ENCODE measurements at regions not wholly inside any gene's neighbourhood (a gene's known extent, or its start where the extent isn't known, plus 50 kb on each side); places are given as distances from the start of the nearest gene placed in this dataset.

DNA sequence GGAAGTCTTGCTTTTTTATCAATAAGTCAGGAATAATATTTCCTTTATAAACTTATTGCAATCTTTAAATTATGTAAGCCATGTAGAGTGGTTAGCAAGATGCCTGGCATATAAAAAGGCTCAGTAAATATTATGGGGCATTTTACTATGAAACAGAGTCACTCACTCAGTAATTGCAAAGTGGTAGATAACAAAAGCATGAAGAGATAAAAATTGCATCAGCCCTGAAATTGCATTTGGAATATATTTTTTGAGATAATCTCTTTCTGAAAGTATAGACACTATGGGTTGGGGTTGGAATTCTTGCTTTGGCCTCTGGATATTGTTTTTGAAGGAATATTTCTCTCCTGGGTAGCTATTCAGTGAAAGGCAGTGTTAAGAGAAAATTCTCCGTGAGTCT, 188.6 kb downstream of the JRKL start:
- TF ChIP-seq, protein P1, sequence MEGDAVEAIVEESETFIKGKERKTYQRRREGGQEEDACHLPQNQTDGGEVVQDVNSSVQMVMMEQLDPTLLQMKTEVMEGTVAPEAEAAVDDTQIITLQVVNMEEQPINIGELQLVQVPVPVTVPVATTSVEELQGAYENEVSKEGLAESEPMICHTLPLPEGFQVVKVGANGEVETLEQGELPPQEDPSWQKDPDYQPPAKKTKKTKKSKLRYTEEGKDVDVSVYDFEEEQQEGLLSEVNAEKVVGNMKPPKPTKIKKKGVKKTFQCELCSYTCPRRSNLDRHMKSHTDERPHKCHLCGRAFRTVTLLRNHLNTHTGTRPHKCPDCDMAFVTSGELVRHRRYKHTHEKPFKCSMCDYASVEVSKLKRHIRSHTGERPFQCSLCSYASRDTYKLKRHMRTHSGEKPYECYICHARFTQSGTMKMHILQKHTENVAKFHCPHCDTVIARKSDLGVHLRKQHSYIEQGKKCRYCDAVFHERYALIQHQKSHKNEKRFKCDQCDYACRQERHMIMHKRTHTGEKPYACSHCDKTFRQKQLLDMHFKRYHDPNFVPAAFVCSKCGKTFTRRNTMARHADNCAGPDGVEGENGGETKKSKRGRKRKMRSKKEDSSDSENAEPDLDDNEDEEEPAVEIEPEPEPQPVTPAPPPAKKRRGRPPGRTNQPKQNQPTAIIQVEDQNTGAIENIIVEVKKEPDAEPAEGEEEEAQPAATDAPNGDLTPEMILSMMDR (IDR thresholded peaks at IDR 0.05), result no peak
- TF ChIP-seq EZH2 (IDR thresholded peaks at IDR 0.05), result no peak
